GM12878 (cell line): ENCODE measurements at regions not wholly inside any gene's neighbourhood (a gene's known extent, or its start where the extent isn't known, plus 50 kb on each side); places are given as distances from the start of the nearest gene placed in this dataset.

Experiments
- ATAC-seq: fragments of 200-7000 bp; cut with Tn5 transposase; 3 replicates; pipeline ENCODE4 v1.9.1; 2020; ENCODE audit warnings: mild to moderate bottlenecking, moderate library complexity
- BruUV-seq: library from RNA; stranded (reverse); fragments of 400-500 nt; replicated peaks from 2 replicates; lab custom pipeline; 2021; lab: Mats Ljungman, UMichigan
- CTCF ChIA-PET: fragments of 300-600 bp; sonication (Branson Sonifier 250); formaldehyde crosslinking; extraction: SDS; loops from one replicate; lab custom pipeline; 2021; ENCODE audit warnings: inconsistent platforms; lab: Yijun Ruan, JAX
- POLR2A ChIA-PET: fragments of 350-600 bp; formaldehyde crosslinking; extraction: SDS; loops from one replicate; lab custom pipeline; 2021; ENCODE audit warnings: inconsistent platforms; lab: Charles Lee
- RAD21 ChIA-PET: fragments of 300-600 bp; sonication (Branson Sonifier 250); formaldehyde crosslinking; loops from one replicate; lab custom pipeline; 2023; ENCODE audit warnings: antibody characterized with exemption; ENCODE audit not compliant: unreplicated experiment; lab: Charles Lee
- SMC1A ChIA-PET: fragments of 300-600 bp; sonication (Branson Sonifier 250); formaldehyde crosslinking; loops from one replicate; lab custom pipeline; 2023; ENCODE audit not compliant: unreplicated experiment, uncharacterized antibody; lab: Charles Lee
- DNase-seq: peaks from one replicate; pipeline ENCODE4 v3.0.0-alpha.2; 2011; ENCODE audit warnings: low read depth, low spot score
- FAIRE-seq: peaks from 3 replicates; lab custom pipeline; 2011; peaks lifted over from hg19 to GRCh38; lab: Jason Lieb, UNC
- H2AFZ ChIP-seq: 2 replicates; pipeline ENCODE4 v1.6.0; 2011; ENCODE audit warnings: low read depth, low read length, control low read depth; ENCODE audit not compliant: control insufficient read depth
- H3K27ac ChIP-seq: 2 replicates; pipeline ENCODE4 v1.5.1; 2011; ENCODE audit warnings: control low read depth; ENCODE audit not compliant: control insufficient read depth, insufficient read depth
- H3K27me3 ChIP-seq, 2 experiments: replicated peaks in 1 of 2; 2 replicates each; pipeline versions ENCODE4 v1.6.0 to v1.6.1; 2011; ENCODE audit warnings: low read length in 1 of 2; ENCODE audit not compliant: control insufficient read depth in 2 of 2, insufficient read depth in 2 of 2
- H3K36me3 ChIP-seq, 2 experiments: 2 replicates each; pipeline ENCODE4 v1.5.1; 2011; ENCODE audit warnings: low read length in 1 of 2; ENCODE audit not compliant: control insufficient read depth in 2 of 2, insufficient read depth in 2 of 2
- H3K4me1 ChIP-seq: 2 replicates; pipeline ENCODE4 v1.6.1; 2011; ENCODE audit warnings: mild to moderate bottlenecking, low read length, moderate library complexity, mixed read lengths; ENCODE audit not compliant: control insufficient read depth, insufficient read depth
- H3K4me2 ChIP-seq: 2 replicates; pipeline ENCODE4 v1.6.0; 2011; ENCODE audit warnings: control low read depth; ENCODE audit not compliant: control insufficient read depth, insufficient read depth
- H3K4me3 ChIP-seq: fragments of 200-600 bp; sonication (generic); 2 replicates; pipeline ENCODE4 v1.5.1; 2016
- H3K79me2 ChIP-seq: 2 replicates; pipeline ENCODE4 v1.6.0; 2011; ENCODE audit warnings: low read length; ENCODE audit not compliant: control insufficient read depth, insufficient read depth
- H3K9ac ChIP-seq: 2 replicates; pipeline ENCODE4 v1.8.0; 2011; ENCODE audit warnings: low read length, control low read depth, mixed read lengths; ENCODE audit not compliant: control insufficient read depth, insufficient read depth
- H3K9me3 ChIP-seq: replicated peaks from 3 replicates; pipeline ENCODE4 v1.5.1; 2011; ENCODE audit warnings: mild to moderate bottlenecking, low read length; ENCODE audit not compliant: control insufficient read depth, insufficient read depth
- H4K20me1 ChIP-seq: 2 replicates; pipeline ENCODE4 v1.6.0; 2011; ENCODE audit not compliant: control insufficient read depth, insufficient read depth
- BACH1 ChIP-seq: fragments of 450-650 bp; IDR thresholded peaks from 2 replicates; pipeline ENCODE4 v1.6.1; 2017; ENCODE audit warnings: mild to moderate bottlenecking, borderline replicate concordance
- BCL11A ChIP-seq: IDR thresholded peaks from 2 replicates; pipeline ENCODE4 v1.6.1; 2011; ENCODE audit warnings: low read depth, low read length
- BHLHE40 ChIP-seq, 2 experiments: fragments of 450-650 bp in 1 of 2; IDR thresholded peaks; 2 replicates each; pipeline ENCODE4 v1.6.1; 2011 to 2017; ENCODE audit warnings: low read depth in 2 of 2, borderline replicate concordance in 1 of 2, improper control_type of control experiment in 1 of 2, low read length in 1 of 2, mild to moderate bottlenecking in 1 of 2
- CTCF ChIP-seq, 3 experiments: IDR thresholded peaks in 2 of 3; conservative IDR thresholded peaks in 1 of 3; 2 replicates each; pipeline ENCODE4 v1.5.1; 2011; ENCODE audit warnings: low read depth in 3 of 3, low read length in 3 of 3, mild to moderate bottlenecking in 3 of 3, control low read depth in 2 of 3, moderate library complexity in 2 of 3, inconsistent platforms in 1 of 3, mixed read lengths in 1 of 3; ENCODE audit not compliant: control insufficient read depth in 2 of 3, insufficient read depth in 1 of 3; ENCODE audit errors: extremely low read depth in 1 of 3
- DPF2 ChIP-seq: fragments of 450-650 bp; IDR thresholded peaks from 2 replicates; pipeline ENCODE4 v1.6.1; 2017; ENCODE audit warnings: mild to moderate bottlenecking
- EED ChIP-seq: sonication (generic); IDR thresholded peaks from 2 replicates; pipeline ENCODE4 v1.6.1; 2016; ENCODE audit warnings: antibody characterized with exemption, low read depth
- NR2C2 ChIP-seq: IDR thresholded peaks from 2 replicates; pipeline ENCODE4 v1.6.1; 2011; ENCODE audit warnings: borderline replicate concordance, low read depth; ENCODE audit not compliant: control insufficient read depth, insufficient read length
- PML ChIP-seq: IDR thresholded peaks from 2 replicates; pipeline ENCODE4 v1.6.1; 2012; ENCODE audit warnings: low read length, inconsistent platforms
- POU2F2 ChIP-seq: IDR thresholded peaks from 3 replicates; pipeline ENCODE4 v1.6.1; 2011; ENCODE audit warnings: low read depth, mild to moderate bottlenecking, low read length, borderline replicate concordance
- TARDBP ChIP-seq: IDR thresholded peaks from 2 replicates; pipeline ENCODE4 v1.6.1; 2016; ENCODE audit warnings: borderline replicate concordance
- ZNF217 ChIP-seq: fragments of 450-650 bp; IDR thresholded peaks from 2 replicates; pipeline ENCODE4 v1.6.1; 2017; ENCODE audit warnings: antibody characterized with exemption, mild to moderate bottlenecking
- WGBS: methylation state at CpG from one replicate; pipeline ENCODE4 v1.1.6; 2016; ENCODE audit warnings: low lambda C conversion rate; ENCODE audit not compliant: insufficient replicate concordance, insufficient coverage; ENCODE audit errors: missing lambda C conversion rate; 5-methylcytosine and 5-hydroxymethylcytosine counted together
- in situ Hi-C: fragments of 300-500 bp; cut with MboI; formaldehyde crosslinking; loops from 9 replicates; pipeline ENCODE4 v1.14.3; 2018; ENCODE audit warnings: mixed read lengths
- intact Hi-C: fragments of 100-400 bp; cut with micrococcal nuclease; formaldehyde crosslinking; loops from one replicate; pipeline ENCODE4 v1.14.2; 2022; ENCODE audit not compliant: unreplicated experiment
- TF ChIP-seq, protein P1 (sequence below): fragments of 450-650 bp; formaldehyde crosslinking; IDR thresholded peaks from 2 replicates; pipeline ENCODE4 v1.5.0; 2022; ENCODE audit warnings: mild to moderate bottlenecking, missing genetic modification characterization

- no peaks in the 10 kb centered on the region for H3K79me2 ChIP-seq
- RAD21 ChIA-PET: no interaction called here
- no peaks in the 10 kb centered on the region for H3K27me3 ChIP-seq
- BruUV-seq: no TSS peak
- no peak overlapping the region for H3K4me2 ChIP-seq
- in situ Hi-C loops (no loop called here), intact Hi-C loops (no loop called here)
- ATAC-seq (no peak), FAIRE-seq (no peak), DNase-seq (no peak)
- H3K27ac ChIP-seq: no peak overlapping the region
- H3K36me3 ChIP-seq: no peaks in the 10 kb centered on the region
- CTCF ChIA-PET: no interaction called here
- no peaks in the 10 kb centered on the region for H3K4me1 ChIP-seq
- no peak for TF ChIP-seq DPF2
- TF ChIP-seq EED: no peak
- no peak for TF ChIP-seq TARDBP
- no peak for TF ChIP-seq CTCF (IDR thresholded peaks at IDR 0.05 in 2 of 3, conservative IDR thresholded peaks at IDR 0.05 in 1 of 3; ENCODE audit: control insufficient read depth in 2 of 3, extremely low read depth in 1 of 3, insufficient read depth in 1 of 3, low read depth in 3 of 3, low read length in 3 of 3)
- no peak for TF ChIP-seq BCL11A
- no peak for TF ChIP-seq BACH1
- TF ChIP-seq POU2F2: no peak
- TF ChIP-seq, protein P1, sequence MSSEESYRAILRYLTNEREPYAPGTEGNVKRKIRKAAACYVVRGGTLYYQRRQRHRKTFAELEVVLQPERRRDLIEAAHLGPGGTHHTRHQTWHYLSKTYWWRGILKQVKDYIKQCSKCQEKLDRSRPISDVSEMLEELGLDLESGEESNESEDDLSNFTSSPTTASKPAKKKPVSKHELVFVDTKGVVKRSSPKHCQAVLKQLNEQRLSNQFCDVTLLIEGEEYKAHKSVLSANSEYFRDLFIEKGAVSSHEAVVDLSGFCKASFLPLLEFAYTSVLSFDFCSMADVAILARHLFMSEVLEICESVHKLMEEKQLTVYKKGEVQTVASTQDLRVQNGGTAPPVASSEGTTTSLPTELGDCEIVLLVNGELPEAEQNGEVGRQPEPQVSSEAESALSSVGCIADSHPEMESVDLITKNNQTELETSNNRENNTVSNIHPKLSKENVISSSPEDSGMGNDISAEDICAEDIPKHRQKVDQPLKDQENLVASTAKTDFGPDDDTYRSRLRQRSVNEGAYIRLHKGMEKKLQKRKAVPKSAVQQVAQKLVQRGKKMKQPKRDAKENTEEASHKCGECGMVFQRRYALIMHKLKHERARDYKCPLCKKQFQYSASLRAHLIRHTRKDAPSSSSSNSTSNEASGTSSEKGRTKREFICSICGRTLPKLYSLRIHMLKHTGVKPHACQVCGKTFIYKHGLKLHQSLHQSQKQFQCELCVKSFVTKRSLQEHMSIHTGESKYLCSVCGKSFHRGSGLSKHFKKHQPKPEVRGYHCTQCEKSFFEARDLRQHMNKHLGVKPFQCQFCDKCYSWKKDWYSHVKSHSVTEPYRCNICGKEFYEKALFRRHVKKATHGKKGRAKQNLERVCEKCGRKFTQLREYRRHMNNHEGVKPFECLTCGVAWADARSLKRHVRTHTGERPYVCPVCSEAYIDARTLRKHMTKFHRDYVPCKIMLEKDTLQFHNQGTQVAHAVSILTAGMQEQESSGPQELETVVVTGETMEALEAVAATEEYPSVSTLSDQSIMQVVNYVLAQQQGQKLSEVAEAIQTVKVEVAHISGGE: no peak
- no peak for TF ChIP-seq NR2C2
- TF ChIP-seq BHLHE40 (IDR thresholded peaks at IDR 0.05; ENCODE audit: borderline replicate concordance in 1 of 2, low read depth in 2 of 2, low read length in 1 of 2): no peak
- TF ChIP-seq PML: no peak
- TF ChIP-seq ZNF217: no peak
- no peak overlapping the region for H3K9ac ChIP-seq
- no peak overlapping the region for H2AFZ ChIP-seq
- POLR2A ChIA-PET: no interaction called here
- H3K4me3 ChIP-seq: no peak overlapping the region
- no peaks in the 10 kb centered on the region for H3K9me3 ChIP-seq
- SMC1A ChIA-PET: no interaction called here
- H4K20me1 ChIP-seq: no peaks in the 10 kb centered on the region
- 44% methylated on average over 1 of the region's 1 CpG for WGBS
These were observed 513.0 kb upstream of the CDH11 start for GRCh38 chr16:65634833-65635232.
